GM20000 (cell line): ENCODE measurements at regions not wholly inside any gene's neighbourhood (a gene's known extent, or its start where the extent isn't known, plus 50 kb on each side); places are given as distances from the start of the nearest gene placed in this dataset.
"Not testable (repeated sequence)": the region's sequence is repeated elsewhere in the genome, so short reads cannot be mapped to it uniquely, and the experiment has no call there.

Experiments used
- DNase-seq: peaks from one replicate; pipeline ENCODE4 v3.0.0; 2012; ENCODE audit warnings: low spot score
- CTCF ChIP-seq: IDR thresholded peaks from 2 replicates; pipeline ENCODE4 v1.5.1; 2012; ENCODE audit warnings: mild to moderate bottlenecking, control low read depth; ENCODE audit errors: extremely low read depth, missing control alignments

- DNase-seq = no peak
- no peak for TF ChIP-seq CTCF
These were observed 252.5 kb downstream of the VAPA start for GRCh38 chr18:10166164-10166807.

- TF ChIP-seq CTCF = no peak
- DNase-seq = no peak
These were observed 253.9 kb downstream of the VAPA start for GRCh38 chr18:10167759-10168158.

DNA sequence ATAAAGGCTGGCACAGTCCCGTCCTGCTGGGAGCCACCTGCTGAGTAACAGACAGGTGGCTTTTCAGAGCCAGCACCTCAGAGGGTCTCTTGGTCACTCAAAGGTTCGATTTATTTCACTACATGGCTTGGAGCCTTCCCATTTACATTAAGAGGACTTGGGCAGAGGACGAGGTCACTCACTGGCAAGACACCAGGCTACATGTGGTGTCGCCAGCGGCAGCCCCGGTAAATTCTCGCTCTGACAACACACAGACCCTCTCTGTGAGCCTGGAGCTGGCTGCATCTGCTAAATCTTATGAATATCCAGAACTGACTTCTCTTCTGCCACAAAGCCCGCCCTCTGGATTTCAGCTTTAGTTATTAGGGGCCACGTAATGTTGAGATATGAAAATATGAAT is 254.7 kb downstream of the VAPA start:
- DNase-seq = no peak
- TF ChIP-seq CTCF = no peak

GRCh38 chr18:10169064-10169562 is 255.3 kb downstream of the VAPA start:
- no peak for DNase-seq
- TF ChIP-seq CTCF = no peak

DNA sequence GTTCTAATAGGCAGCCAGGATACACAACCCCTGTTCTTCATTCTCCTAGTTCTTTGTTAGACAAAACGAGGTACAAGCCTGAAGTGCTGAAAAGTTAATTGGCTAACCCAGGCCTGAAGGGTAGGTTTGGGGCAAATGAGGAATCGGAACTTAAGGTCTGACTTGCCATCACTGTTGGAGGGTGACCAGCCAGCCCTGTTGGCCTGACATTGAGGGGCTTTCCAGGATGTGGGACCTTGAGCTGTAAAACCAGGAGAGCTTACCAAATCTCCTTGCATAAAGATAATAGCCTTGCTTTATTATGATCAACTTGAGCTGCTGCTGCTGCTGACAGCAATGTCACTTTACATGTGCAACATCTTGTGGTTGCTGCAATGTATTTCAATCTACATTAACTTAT is 256.0 kb downstream of the VAPA start:
- DNase-seq = no peak
- no peak for TF ChIP-seq CTCF

- TF ChIP-seq CTCF = no peak
- DNase-seq = no peak
These were observed 256.6 kb downstream of the VAPA start for GRCh38 chr18:10170375-10170774.

DNA sequence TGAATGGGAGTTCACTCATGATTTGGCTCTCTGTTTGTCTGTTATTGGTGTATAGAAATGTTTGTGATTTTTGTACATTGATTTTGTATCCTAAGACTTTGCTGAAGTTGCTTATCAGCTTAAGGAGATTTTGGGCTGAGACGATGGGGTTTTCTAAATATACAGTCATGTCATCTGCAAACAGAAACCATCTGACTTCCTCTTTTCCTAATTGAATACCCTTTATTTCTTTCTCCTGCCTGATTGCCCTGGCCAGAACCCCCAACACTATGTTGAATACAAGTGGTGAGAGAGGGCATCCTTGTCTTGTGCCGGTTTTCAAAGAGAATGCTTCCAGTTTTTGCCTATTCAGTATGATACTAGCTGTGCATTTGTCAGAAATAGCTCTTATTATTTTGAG is 261.5 kb downstream of the VAPA start:
- DNase-seq = not testable (repeated sequence)

- DNase-seq = not testable (repeated sequence)
These were observed 265.5 kb downstream of the VAPA start for GRCh38 chr18:10179326-10179725.
